ENCODE measurements at regions not wholly inside any gene's neighbourhood (a gene's known extent, or its start where the extent isn't known, plus 50 kb on each side); places are given as distances from the start of the nearest gene placed in this dataset.

DNA sequence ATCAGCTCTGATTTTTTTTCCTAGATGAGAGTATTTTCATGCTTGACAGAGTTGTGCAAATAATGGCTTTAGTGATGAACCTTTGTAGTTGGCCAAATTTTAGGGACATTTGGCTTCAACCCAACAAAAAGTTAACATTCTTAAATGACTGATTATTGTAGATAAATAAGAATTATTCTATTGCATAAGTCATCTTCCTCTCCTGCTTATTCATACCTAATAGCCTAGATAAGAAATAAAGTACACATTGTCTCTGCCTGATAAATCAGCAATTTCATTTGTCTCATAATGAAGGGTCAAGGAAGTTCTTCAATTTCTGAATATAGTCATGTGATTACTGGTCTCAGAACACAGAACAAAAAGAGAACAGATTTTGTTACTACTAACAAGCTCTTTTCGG is 428.9 kb upstream of the IL12A start:
- dilution Hi-C loops (cut with MboI; ENCODE audit: extremely low pct_ligation_motif_present, low sequenced_read_pairs) = no loop called here
- no peak for TF ChIP-seq CTCF (optimal IDR thresholded peaks at IDR 0.05 in 1 of 3, IDR thresholded peaks at IDR 0.05 in 1 of 3, conservative IDR thresholded peaks at IDR 0.05 in 1 of 3; ENCODE audit: extremely low read depth in 1 of 3, insufficient read depth in 2 of 3, low read length in 3 of 3)
- TF ChIP-seq EZH2 (IDR thresholded peaks at IDR 0.05; ENCODE audit: low read length) = no peak
- no peaks in the 10 kb centered on the region for H3K27me3 ChIP-seq (ENCODE audit: control insufficient read depth, extremely low read depth, insufficient read depth, low read length)
- H3K9me3 ChIP-seq (ENCODE audit: control insufficient read depth, low read depth, low read length) = no peaks in the 10 kb centered on the region
- no peak overlapping the region for H3K27ac ChIP-seq (ENCODE audit: control insufficient read depth, insufficient read depth, low read length)
- no peak overlapping the region for H3K4me2 ChIP-seq (ENCODE audit: control insufficient read depth, extremely low read depth, insufficient read depth, low read depth, low read length)
- DNase-seq (ENCODE audit: low read depth, low spot score) (no peak), FAIRE-seq (no peak)
- no peaks in the 10 kb centered on the region for H4K20me1 ChIP-seq (ENCODE audit: control insufficient read depth, extremely low read depth, insufficient read depth, low read length)
- H2AFZ ChIP-seq (ENCODE audit: control insufficient read depth, low read length) = no peak overlapping the region
- H3K9me1 ChIP-seq (ENCODE audit: control insufficient read depth, extremely low read depth, insufficient read depth, low read length) = no peaks in the 10 kb centered on the region
- no peaks in the 10 kb centered on the region for H3K79me2 ChIP-seq (ENCODE audit: control insufficient read depth, insufficient read depth, low read length)
- H3K4me1 ChIP-seq (ENCODE audit: control insufficient read depth, extremely low read depth, insufficient read depth, low read length) = no peaks in the 10 kb centered on the region
- H3K36me3 ChIP-seq (ENCODE audit: control insufficient read depth in 2 of 2, extremely low read depth in 1 of 2, insufficient read depth in 2 of 2, low read length in 2 of 2) = no peaks in the 10 kb centered on the region
- H3K9ac ChIP-seq (ENCODE audit: control insufficient read depth, extremely low read depth, insufficient read depth, low read length) = no peak overlapping the region
- no peak overlapping the region for H3K4me3 ChIP-seq (ENCODE audit: control insufficient read depth in 2 of 3, extremely low read depth in 1 of 3, insufficient read depth in 2 of 3, low read depth in 1 of 3, low read length in 3 of 3)

DNA sequence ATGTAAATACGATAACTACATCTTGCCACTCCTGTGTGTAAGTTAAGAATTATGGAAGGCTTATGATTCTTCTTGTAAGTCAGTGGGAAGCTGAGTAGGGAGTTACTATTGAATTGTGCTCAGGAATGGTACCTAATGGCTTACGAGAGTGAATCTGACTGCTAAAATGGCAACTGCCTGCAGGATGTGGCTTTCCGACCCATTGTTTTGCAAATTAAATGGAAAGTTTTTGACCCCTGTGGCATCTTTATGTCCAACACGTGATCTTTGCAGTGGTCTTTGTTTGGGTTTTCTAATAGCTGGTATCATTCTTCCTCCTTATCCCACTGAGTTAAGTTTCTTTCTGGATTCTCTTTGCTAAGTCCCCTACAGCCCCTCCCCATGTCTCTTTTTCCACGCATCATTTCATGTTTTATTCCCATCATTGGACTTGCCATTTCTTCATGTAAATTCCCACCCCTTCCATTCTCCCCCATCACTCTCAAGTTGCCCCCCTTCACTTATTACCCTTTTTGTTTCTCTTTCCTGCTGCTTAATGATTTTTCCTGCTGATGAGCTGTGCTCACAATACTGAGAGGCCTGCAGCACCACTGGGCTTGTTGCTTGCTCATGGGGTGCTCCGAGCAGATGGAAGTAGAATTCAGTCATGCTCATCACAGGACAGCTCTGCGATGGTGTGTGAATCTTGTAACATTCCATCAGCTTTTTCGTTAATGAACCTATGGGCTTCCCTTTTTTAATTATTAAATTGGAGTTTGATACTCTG is 428.2 kb upstream of the IL12A start:
- H2AFZ ChIP-seq (ENCODE audit: control insufficient read depth, low read length) = no peak overlapping the region
- H3K27ac ChIP-seq (ENCODE audit: control insufficient read depth, insufficient read depth, low read length) = no peak overlapping the region
- H4K20me1 ChIP-seq (ENCODE audit: control insufficient read depth, extremely low read depth, insufficient read depth, low read length) = no peaks in the 10 kb centered on the region
- DNase-seq (ENCODE audit: low read depth, low spot score) (no peak), FAIRE-seq (no peak)
- H3K27me3 ChIP-seq (ENCODE audit: control insufficient read depth, extremely low read depth, insufficient read depth, low read length) = no peaks in the 10 kb centered on the region
- H3K9ac ChIP-seq (ENCODE audit: control insufficient read depth, extremely low read depth, insufficient read depth, low read length) = no peak overlapping the region
- dilution Hi-C loops (cut with MboI; ENCODE audit: extremely low pct_ligation_motif_present, low sequenced_read_pairs) = no loop called here
- no peak overlapping the region for H3K4me2 ChIP-seq (ENCODE audit: control insufficient read depth, extremely low read depth, insufficient read depth, low read depth, low read length)
- no peaks in the 10 kb centered on the region for H3K79me2 ChIP-seq (ENCODE audit: control insufficient read depth, insufficient read depth, low read length)
- no peak overlapping the region for H3K4me3 ChIP-seq (ENCODE audit: control insufficient read depth in 2 of 3, extremely low read depth in 1 of 3, insufficient read depth in 2 of 3, low read depth in 1 of 3, low read length in 3 of 3)
- no peaks in the 10 kb centered on the region for H3K9me1 ChIP-seq (ENCODE audit: control insufficient read depth, extremely low read depth, insufficient read depth, low read length)
- H3K9me3 ChIP-seq (ENCODE audit: control insufficient read depth, low read depth, low read length) = no peaks in the 10 kb centered on the region
- H3K36me3 ChIP-seq (ENCODE audit: control insufficient read depth in 2 of 2, extremely low read depth in 1 of 2, insufficient read depth in 2 of 2, low read length in 2 of 2) = no peaks in the 10 kb centered on the region
- TF ChIP-seq EZH2 (IDR thresholded peaks at IDR 0.05; ENCODE audit: low read length) (no peak), CTCF (optimal IDR thresholded peaks at IDR 0.05 in 1 of 3, IDR thresholded peaks at IDR 0.05 in 1 of 3, conservative IDR thresholded peaks at IDR 0.05 in 1 of 3; ENCODE audit: extremely low read depth in 1 of 3, insufficient read depth in 2 of 3, low read length in 3 of 3) (no peak)
- no peaks in the 10 kb centered on the region for H3K4me1 ChIP-seq (ENCODE audit: control insufficient read depth, extremely low read depth, insufficient read depth, low read length)
